Sigmoid colon (tissue), 4 donors: ENCODE measurements at regions not wholly inside any gene's neighbourhood (a gene's known extent, or its start where the extent isn't known, plus 50 kb on each side); places are given as distances from the start of the nearest gene placed in this dataset.
"Not testable (repeated sequence)": the region's sequence is repeated elsewhere in the genome, so short reads cannot be mapped to it uniquely, and the experiment has no call there.

Source experiments
- CTCF ChIP-seq, 4 experiments: fragments of 450-650 bp in 3 of 4; fragments of 200-600 bp in 1 of 4; IDR thresholded peaks; one replicate each; pipeline ENCODE4 v1.5.1; 2016 to 2019; ENCODE audit warnings: antibody characterized with exemption in 4 of 4, mild to moderate bottlenecking in 3 of 4, moderate library complexity in 2 of 4
- POLR2A ChIP-seq, 2 donors: fragments of 450-650 bp; IDR thresholded peaks; one replicate each; pipeline ENCODE4 v1.6.1; 2016; ENCODE audit warnings: antibody characterized with exemption in 2 of 2, mild to moderate bottlenecking in 2 of 2, moderate library complexity in 2 of 2
- POLR2AphosphoS5 ChIP-seq, 4 donors: sonication (generic); formaldehyde crosslinking; IDR thresholded peaks; one replicate each; pipeline ENCODE4 v1.6.1; 2017; ENCODE audit warnings: antibody characterized with exemption in 4 of 4

- not testable (repeated sequence) for TF ChIP-seq CTCF, POLR2AphosphoS5, POLR2A (IDR thresholded peaks at IDR 0.05)
Observed at GRCh38 chr1:196108990-196109389, 499.2 kb downstream of the KCNT2 start.
